ENCODE measurements at regions not wholly inside any gene's neighbourhood (a gene's known extent, or its start where the extent isn't known, plus 50 kb on each side); places are given as distances from the start of the nearest gene placed in this dataset.

GRCh38 chr13:88978607-88979006 lies 1307.4 kb downstream of the SLITRK5 start:
- TF ChIP-seq CTCF (conservative IDR thresholded peaks at IDR 0.05; ENCODE audit: low read depth, low read length): no peak
- no peak for TF ChIP-seq EZH2 (IDR thresholded peaks at IDR 0.05; ENCODE audit: low read length, unreplicated experiment)
